Osteoblast (primary cell): ENCODE measurements at regions not wholly inside any gene's neighbourhood (a gene's known extent, or its start where the extent isn't known, plus 50 kb on each side); places are given as distances from the start of the nearest gene placed in this dataset.

ENCODE experiments used
- DNase-seq: peaks from one replicate; pipeline ENCODE4 v3.0.0; 2011; ENCODE audit warnings: low spot score, mixed read lengths; ENCODE audit not compliant: insufficient read length; ENCODE audit errors: missing footprints
- H2AFZ ChIP-seq: 2 replicates; pipeline ENCODE4 v1.6.0; 2011; ENCODE audit warnings: mild to moderate bottlenecking, low read length
- H3K27ac ChIP-seq: 2 replicates; pipeline ENCODE4 v1.5.1; 2011; ENCODE audit warnings: mild to moderate bottlenecking, low read depth, low read length, moderate library complexity
- H3K27me3 ChIP-seq: 2 replicates; pipeline ENCODE4 v1.6.0; 2012; ENCODE audit warnings: mild to moderate bottlenecking, control low read depth, inconsistent platforms, low read length, moderate library complexity; ENCODE audit not compliant: insufficient read depth
- H3K36me3 ChIP-seq: 2 replicates; pipeline ENCODE4 v1.5.1; 2011; ENCODE audit warnings: mild to moderate bottlenecking, low read length, control low read depth, moderate library complexity; ENCODE audit not compliant: insufficient read depth
- H3K4me1 ChIP-seq: 2 replicates; pipeline ENCODE4 v1.5.1; 2011; ENCODE audit warnings: mild to moderate bottlenecking, low read length, control low read depth, moderate library complexity; ENCODE audit not compliant: insufficient read depth
- H3K4me2 ChIP-seq: 2 replicates; pipeline ENCODE4 v1.6.0; 2011; ENCODE audit warnings: mild to moderate bottlenecking, low read length; ENCODE audit not compliant: insufficient read depth
- H3K4me3 ChIP-seq: fragments of 200-600 bp; sonication (generic); 3 replicates; pipeline ENCODE4 v1.5.1; 2012; ENCODE audit warnings: mild to moderate bottlenecking, low read length, inconsistent platforms; ENCODE audit not compliant: insufficient read depth
- H3K79me2 ChIP-seq: 2 replicates; pipeline ENCODE4 v1.6.0; 2012; ENCODE audit warnings: mild to moderate bottlenecking, low read length, control low read depth, inconsistent platforms; ENCODE audit not compliant: insufficient read depth
- H3K9me3 ChIP-seq: 2 replicates; pipeline ENCODE4 v1.5.1; 2011; ENCODE audit warnings: low read depth, low read length, control low read depth
- H4K20me1 ChIP-seq: 2 replicates; pipeline ENCODE4 v1.6.0; 2012; ENCODE audit warnings: mild to moderate bottlenecking, low read length, control low read depth; ENCODE audit not compliant: insufficient read depth
- TF ChIP-seq, protein P1 (sequence below): IDR thresholded peaks from 2 replicates; pipeline ENCODE4 v1.5.1; 2011; ENCODE audit warnings: mild to moderate bottlenecking, low read depth, low read length, moderate library complexity; ENCODE audit errors: extremely low read depth

DNA sequence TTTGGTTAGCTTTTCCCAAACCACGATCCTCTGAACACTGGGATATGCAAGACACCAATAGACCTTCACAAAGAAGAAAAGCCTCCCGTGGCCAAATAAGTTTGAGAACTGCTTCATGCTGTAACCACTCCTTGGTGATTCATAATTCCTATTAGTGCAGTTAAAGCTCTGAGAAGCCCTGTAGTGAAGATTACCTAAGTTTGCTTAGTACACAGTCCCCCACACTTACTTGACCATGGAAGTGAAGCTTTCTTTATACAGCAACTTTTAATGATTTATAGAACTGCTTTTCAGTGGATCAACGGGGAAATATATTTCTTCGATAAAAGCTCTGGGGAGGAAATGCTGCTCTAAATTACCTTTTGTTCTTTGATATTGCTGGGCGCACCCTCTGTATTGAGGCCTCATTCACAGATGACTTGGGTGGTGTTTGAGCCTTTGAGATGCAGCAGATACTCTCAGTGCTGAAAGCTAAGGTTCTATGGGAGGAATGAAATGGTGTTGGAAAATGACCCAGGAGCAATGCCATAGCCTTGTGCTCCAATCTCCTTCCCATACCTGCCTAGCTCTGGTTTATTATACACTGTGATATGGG, 67.4 kb downstream of the CBLL2 start:
- Histone ChIP-seq H3K4me3 (no peak overlapping the region), H2AFZ (no peak overlapping the region), H4K20me1 (no peaks in the 10 kb centered on the region), H3K4me1 (no peaks in the 10 kb centered on the region), H3K79me2 (no peaks in the 10 kb centered on the region), H3K36me3 (no peaks in the 10 kb centered on the region), H3K27me3 (no peaks in the 10 kb centered on the region), H3K4me2 (no peak overlapping the region), H3K9me3 (no peaks in the 10 kb centered on the region), H3K27ac (no peak overlapping the region)
- TF ChIP-seq, protein P1, sequence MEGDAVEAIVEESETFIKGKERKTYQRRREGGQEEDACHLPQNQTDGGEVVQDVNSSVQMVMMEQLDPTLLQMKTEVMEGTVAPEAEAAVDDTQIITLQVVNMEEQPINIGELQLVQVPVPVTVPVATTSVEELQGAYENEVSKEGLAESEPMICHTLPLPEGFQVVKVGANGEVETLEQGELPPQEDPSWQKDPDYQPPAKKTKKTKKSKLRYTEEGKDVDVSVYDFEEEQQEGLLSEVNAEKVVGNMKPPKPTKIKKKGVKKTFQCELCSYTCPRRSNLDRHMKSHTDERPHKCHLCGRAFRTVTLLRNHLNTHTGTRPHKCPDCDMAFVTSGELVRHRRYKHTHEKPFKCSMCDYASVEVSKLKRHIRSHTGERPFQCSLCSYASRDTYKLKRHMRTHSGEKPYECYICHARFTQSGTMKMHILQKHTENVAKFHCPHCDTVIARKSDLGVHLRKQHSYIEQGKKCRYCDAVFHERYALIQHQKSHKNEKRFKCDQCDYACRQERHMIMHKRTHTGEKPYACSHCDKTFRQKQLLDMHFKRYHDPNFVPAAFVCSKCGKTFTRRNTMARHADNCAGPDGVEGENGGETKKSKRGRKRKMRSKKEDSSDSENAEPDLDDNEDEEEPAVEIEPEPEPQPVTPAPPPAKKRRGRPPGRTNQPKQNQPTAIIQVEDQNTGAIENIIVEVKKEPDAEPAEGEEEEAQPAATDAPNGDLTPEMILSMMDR = no peak
- no peak for DNase-seq

DNA sequence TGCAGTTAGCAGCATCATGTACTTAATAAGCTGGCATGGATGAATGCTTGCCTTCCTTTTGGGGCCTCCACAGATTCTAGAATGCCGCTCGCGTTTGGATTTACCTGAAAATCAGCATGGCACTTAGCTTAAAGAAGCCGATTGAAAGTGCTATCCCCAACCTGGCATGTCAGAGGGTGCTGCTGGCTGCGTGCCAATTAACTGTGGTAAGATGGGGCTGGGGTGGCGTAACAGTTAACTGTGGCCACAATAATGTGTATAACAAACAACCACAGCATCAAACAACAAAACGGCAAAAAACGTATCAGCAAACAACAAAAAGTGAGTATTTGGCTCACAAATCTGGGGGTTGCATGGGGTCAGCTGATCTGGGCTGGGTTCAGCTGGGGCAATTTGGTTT, 70.5 kb downstream of the CBLL2 start:
- Histone ChIP-seq H3K9me3 (no peaks in the 10 kb centered on the region), H3K27me3 (no peaks in the 10 kb centered on the region), H3K4me3 (no peak overlapping the region), H2AFZ (no peak overlapping the region), H3K4me2 (no peak overlapping the region), H3K79me2 (no peaks in the 10 kb centered on the region), H3K27ac (no peak overlapping the region), H3K4me1 (no peaks in the 10 kb centered on the region), H3K36me3 (no peaks in the 10 kb centered on the region), H4K20me1 (no peaks in the 10 kb centered on the region)
- TF ChIP-seq, protein P1 = no peak
- no peak for DNase-seq

DNA sequence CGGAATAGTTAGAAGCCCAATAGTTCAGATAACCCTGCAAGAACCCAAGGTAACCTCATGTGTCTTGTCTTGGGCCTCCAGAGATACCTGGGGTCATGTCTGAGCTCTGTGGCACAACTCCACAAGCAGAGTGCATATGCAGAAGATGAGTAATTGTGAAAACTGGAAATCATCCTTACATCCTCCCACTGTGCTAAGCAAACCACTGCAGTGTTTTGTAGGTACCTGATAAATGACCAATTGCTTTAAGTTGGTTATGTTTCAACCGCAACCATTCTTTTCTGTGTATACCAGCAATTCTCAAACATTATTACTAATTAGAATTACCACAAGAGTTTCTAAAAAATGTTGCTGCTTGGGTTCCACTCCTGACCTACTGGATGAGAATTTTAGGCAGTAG, 73.2 kb downstream of the CBLL2 start:
- Histone ChIP-seq H2AFZ (no peak overlapping the region), H3K36me3 (no peaks in the 10 kb centered on the region), H3K4me2 (no peak overlapping the region), H3K27me3 (no peaks in the 10 kb centered on the region), H3K9me3 (no peaks in the 10 kb centered on the region), H3K27ac (no peak overlapping the region), H3K79me2 (no peaks in the 10 kb centered on the region), H3K4me1 (no peaks in the 10 kb centered on the region), H4K20me1 (no peaks in the 10 kb centered on the region), H3K4me3 (no peak overlapping the region)
- DNase-seq = no peak
- TF ChIP-seq, protein P1 = no peak

GRCh38 chrX:22347491-22347890, 74.8 kb downstream of the CBLL2 start:
- Histone ChIP-seq H3K79me2 (no peaks in the 10 kb centered on the region), H3K27ac (no peak overlapping the region), H3K9me3 (no peaks in the 10 kb centered on the region), H2AFZ (no peak overlapping the region), H3K4me1 (no peaks in the 10 kb centered on the region), H3K27me3 (no peaks in the 10 kb centered on the region), H4K20me1 (no peaks in the 10 kb centered on the region), H3K36me3 (no peaks in the 10 kb centered on the region), H3K4me2 (no peak overlapping the region), H3K4me3 (no peak overlapping the region)
- DNase-seq = no peak
- TF ChIP-seq, protein P1 = no peak
